ENCODE measurements at regions not wholly inside any gene's neighbourhood (a gene's known extent, or its start where the extent isn't known, plus 50 kb on each side); places are given as distances from the start of the nearest gene placed in this dataset.

GRCh38 chr2:18900691-18901141 is 311.3 kb upstream of the NT5C1B start:
- TF ChIP-seq TEAD4 (IDR thresholded peaks at IDR 0.05): no peak
- TF ChIP-seq FOXM1 (IDR thresholded peaks at IDR 0.05; ENCODE audit: borderline replicate concordance, low read depth): no peak
- no peak for TF ChIP-seq EGR1 (IDR thresholded peaks at IDR 0.05)
- TF ChIP-seq REST (IDR thresholded peaks at IDR 0.05; ENCODE audit: low read depth): no peak
- no peak for TF ChIP-seq RAD21 (IDR thresholded peaks at IDR 0.05; ENCODE audit: low read depth)
- TF ChIP-seq TAF1 (IDR thresholded peaks at IDR 0.05; ENCODE audit: low read depth): no peak
- TF ChIP-seq ZBTB7A (IDR thresholded peaks at IDR 0.05; ENCODE audit: low read depth): no peak
- no peak for TF ChIP-seq USF1 (IDR thresholded peaks at IDR 0.05)
- no peak for TF ChIP-seq NFIC (IDR thresholded peaks at IDR 0.05)

- TF ChIP-seq YY1 (IDR thresholded peaks at IDR 0.05; ENCODE audit: low read depth) (no peak), CEBPB (IDR thresholded peaks at IDR 0.05) (peak; percentile 59), ZBTB7A (IDR thresholded peaks at IDR 0.05; ENCODE audit: low read depth) (no peak), NFIC (IDR thresholded peaks at IDR 0.05) (peak; percentile 78), MAX (IDR thresholded peaks at IDR 0.05) (no peak), TCF12 (IDR thresholded peaks at IDR 0.05; ENCODE audit: low read depth) (peak; percentile 80), RAD21 (IDR thresholded peaks at IDR 0.05; ENCODE audit: low read depth) (peak; percentile 10; the same call in 1 of the 2 replicates), TAF1 (IDR thresholded peaks at IDR 0.05; ENCODE audit: low read depth) (no peak), REST (IDR thresholded peaks at IDR 0.05; ENCODE audit: low read depth) (no peak), EP300 (IDR thresholded peaks at IDR 0.05; ENCODE audit: borderline replicate concordance) (peak; percentile 83), EGR1 (IDR thresholded peaks at IDR 0.05) (no peak), USF1 (IDR thresholded peaks at IDR 0.05) (no peak), FOXM1 (IDR thresholded peaks at IDR 0.05; ENCODE audit: borderline replicate concordance, low read depth) (peak; percentile 56; the same call in 1 of the 2 replicates), TEAD4 (IDR thresholded peaks at IDR 0.05) (peak; percentile 70), CREB1 (IDR thresholded peaks at IDR 0.05; ENCODE audit: low read depth) (no peak)
Measured at GRCh38 chr2:18899725-18900124, 310.4 kb upstream of the NT5C1B start.

- TF ChIP-seq NFIC (IDR thresholded peaks at IDR 0.05) (no peak), YY1 (IDR thresholded peaks at IDR 0.05; ENCODE audit: low read depth) (no peak), CEBPB (IDR thresholded peaks at IDR 0.05) (no peak), REST (IDR thresholded peaks at IDR 0.05; ENCODE audit: low read depth) (no peak), RAD21 (IDR thresholded peaks at IDR 0.05; ENCODE audit: low read depth) (no peak)
Measured at GRCh38 chr2:18898271-18898670, 308.9 kb upstream of the NT5C1B start.

- TF ChIP-seq EGR1 (IDR thresholded peaks at IDR 0.05) (no peak), TAF1 (IDR thresholded peaks at IDR 0.05; ENCODE audit: low read depth) (no peak), EP300 (IDR thresholded peaks at IDR 0.05; ENCODE audit: borderline replicate concordance) (no peak), TEAD4 (IDR thresholded peaks at IDR 0.05) (no peak), TCF12 (IDR thresholded peaks at IDR 0.05; ENCODE audit: low read depth) (no peak), NFIC (IDR thresholded peaks at IDR 0.05) (no peak), CREB1 (IDR thresholded peaks at IDR 0.05; ENCODE audit: low read depth) (no peak), RAD21 (IDR thresholded peaks at IDR 0.05; ENCODE audit: low read depth) (no peak), USF1 (IDR thresholded peaks at IDR 0.05) (no peak), REST (IDR thresholded peaks at IDR 0.05; ENCODE audit: low read depth) (no peak), MAX (IDR thresholded peaks at IDR 0.05) (no peak), YY1 (IDR thresholded peaks at IDR 0.05; ENCODE audit: low read depth) (no peak), ZBTB7A (IDR thresholded peaks at IDR 0.05; ENCODE audit: low read depth) (no peak), CEBPB (IDR thresholded peaks at IDR 0.05) (no peak), FOXM1 (IDR thresholded peaks at IDR 0.05; ENCODE audit: borderline replicate concordance, low read depth) (no peak)
Measured at GRCh38 chr2:18896125-18896764, 306.9 kb upstream of the NT5C1B start.
